HCT116 (cell line): ENCODE measurements at regions not wholly inside any gene's neighbourhood (a gene's known extent, or its start where the extent isn't known, plus 50 kb on each side); places are given as distances from the start of the nearest gene placed in this dataset.

Experiments used
- ATAC-seq: fragments of 200-7000 bp; cut with Tn5 transposase; 2 replicates; pipeline ENCODE4 v1.9.1; 2020; ENCODE audit warnings: mild to moderate bottlenecking, moderate library complexity
- BruUV-seq: library from RNA; stranded (reverse); fragments of 400-500 nt; replicated peaks from 2 replicates; lab custom pipeline; 2021; lab: Mats Ljungman, UMichigan
- CTCF ChIA-PET: fragments of 300-600 bp; sonication (Branson Sonifier 250); formaldehyde crosslinking; loops from one replicate; lab custom pipeline; 2021; ENCODE audit warnings: antibody characterized with exemption; lab: Charles Lee
- POLR2A ChIA-PET: fragments of 300-600, 350-600 bp; sonication (Branson Sonifier 250); formaldehyde crosslinking; loops from one replicate; lab custom pipeline; 2021; ENCODE audit warnings: antibody characterized with exemption; lab: Charles Lee
- RAD21 ChIA-PET, 2 experiments: fragments of 300-600 bp; sonication (Branson Sonifier 250); formaldehyde crosslinking; loops; one replicate each; lab custom pipeline; 2023; ENCODE audit warnings: low total read pairs in 2 of 2; ENCODE audit not compliant: uncharacterized antibody in 2 of 2, unreplicated experiment in 2 of 2, low non-redundant PET in 1 of 2; lab: Charles Lee
- DNase-seq: peaks from one replicate; pipeline ENCODE4 v3.0.0-alpha.2; 2010; ENCODE audit warnings: low read depth, low spot score
- H2AFZ ChIP-seq: fragments of 200-600 bp; shearing (Covaris generic), sonication (generic); 2 replicates; pipeline ENCODE4 v1.6.1; 2017; ENCODE audit warnings: low read depth, mixed run types, mixed read lengths, antibody characterized with exemption, low read length; ENCODE audit not compliant: poor library complexity, severe bottlenecking
- H3K27ac ChIP-seq: 2 replicates; pipeline ENCODE4 v1.5.1; 2012; ENCODE audit warnings: low read depth, low read length
- H3K27me3 ChIP-seq: fragments of 200-600 bp; sonication (generic); 2 replicates; pipeline ENCODE4 v1.6.1; 2016; ENCODE audit warnings: mixed run types, low read length, mixed read lengths; ENCODE audit not compliant: insufficient read depth
- H3K36me3 ChIP-seq, 2 experiments: fragments of 200-500 bp in 1 of 2; fragments of 200-600 bp in 1 of 2; sonication (Bioruptor generic) in 1 of 2; sonication (generic) in 1 of 2; 2 replicates each; pipeline versions ENCODE4 v1.5.1 to v1.6.1; 2014 to 2016; ENCODE audit warnings: low read length in 2 of 2, inconsistent platforms in 1 of 2, mixed read lengths in 1 of 2, mixed run types in 1 of 2; ENCODE audit not compliant: insufficient read depth in 2 of 2, control insufficient read depth in 1 of 2
- H3K4me1 ChIP-seq, 2 experiments: fragments of 200-600 bp in 1 of 2; sonication (generic) in 1 of 2; 2 replicates each; pipeline versions ENCODE4 v1.5.1 to v1.6.1; 2012 to 2017; ENCODE audit warnings: low read length in 2 of 2, inconsistent platforms in 1 of 2, mild to moderate bottlenecking in 1 of 2, mixed read lengths in 1 of 2, mixed run types in 1 of 2, moderate library complexity in 1 of 2; ENCODE audit not compliant: insufficient read depth in 2 of 2, control insufficient read depth in 1 of 2
- H3K4me2 ChIP-seq: fragments of 200-600 bp; sonication (generic); 2 replicates; pipeline ENCODE4 v1.6.1; 2017; ENCODE audit warnings: mixed run types, low read length, mixed read lengths
- H3K4me3 ChIP-seq, 2 experiments: fragments of 200-600 bp in 1 of 2; sonication (generic) in 1 of 2; replicated peaks in 1 of 2; 2 replicates each; pipeline ENCODE4 v1.5.1; 2011 to 2016; ENCODE audit warnings: low read length in 2 of 2, control low read depth in 1 of 2, low read depth in 1 of 2, mild to moderate bottlenecking in 1 of 2, mixed read lengths in 1 of 2, mixed run types in 1 of 2
- H3K79me2 ChIP-seq: fragments of 200-600 bp; sonication (generic); 2 replicates; pipeline ENCODE4 v1.6.1; 2017; ENCODE audit warnings: mild to moderate bottlenecking, mixed run types, low read length, moderate library complexity, mixed read lengths; ENCODE audit not compliant: insufficient read depth
- H3K9ac ChIP-seq: fragments of 200-600 bp; sonication (generic); 2 replicates; pipeline ENCODE4 v1.6.1; 2016; ENCODE audit warnings: low read length, mixed read lengths
- H3K9me2 ChIP-seq: fragments of 200-600 bp; sonication (generic), shearing (Covaris generic); 2 replicates; pipeline ENCODE4 v1.6.1; 2017; ENCODE audit warnings: mixed run types, mild to moderate bottlenecking, moderate library complexity; ENCODE audit not compliant: insufficient read depth
- H3K9me3 ChIP-seq, 2 experiments: fragments of 200-500 bp in 1 of 2; fragments of 200-600 bp in 1 of 2; sonication (Bioruptor generic) in 1 of 2; sonication (generic) in 1 of 2; 2 replicates each; pipeline ENCODE4 v1.6.1; 2014 to 2017; ENCODE audit warnings: low read length in 2 of 2, mixed read lengths in 2 of 2, inconsistent platforms in 1 of 2, low read depth in 1 of 2, mild to moderate bottlenecking in 1 of 2, mixed run types in 1 of 2, moderate library complexity in 1 of 2; ENCODE audit not compliant: control insufficient read depth in 1 of 2, insufficient read depth in 1 of 2
- H4K20me1 ChIP-seq: fragments of 200-600 bp; sonication (generic), shearing (Covaris generic); 2 replicates; pipeline ENCODE4 v1.6.1; 2017; ENCODE audit warnings: mixed run types, mild to moderate bottlenecking, moderate library complexity; ENCODE audit not compliant: insufficient read depth
- ATF3 ChIP-seq: IDR thresholded peaks from 2 replicates; pipeline ENCODE4 v1.6.1; 2012
- CBX3 ChIP-seq: IDR thresholded peaks from 2 replicates; pipeline ENCODE4 v1.6.1; 2012; ENCODE audit warnings: low read depth
- CEBPB ChIP-seq: IDR thresholded peaks from 2 replicates; pipeline ENCODE4 v1.6.1; 2012; ENCODE audit warnings: low read depth
- EGR1 ChIP-seq: IDR thresholded peaks from 2 replicates; pipeline ENCODE4 v1.6.1; 2012; ENCODE audit warnings: low read depth
- ELF1 ChIP-seq: IDR thresholded peaks from 2 replicates; pipeline ENCODE4 v1.6.1; 2012; ENCODE audit warnings: low read depth, borderline replicate concordance
- EZH2 ChIP-seq: fragments of 200-600 bp; sonication (generic); IDR thresholded peaks from 2 replicates; pipeline ENCODE4 v1.6.1; 2017; ENCODE audit warnings: antibody characterized with exemption, mixed run types
- EZH2phosphoT487 ChIP-seq: fragments of 200-600 bp; IDR thresholded peaks from 2 replicates; pipeline ENCODE4 v1.6.1; 2018; ENCODE audit warnings: antibody characterized with exemption, borderline replicate concordance
- FOSL1 ChIP-seq: IDR thresholded peaks from 2 replicates; pipeline ENCODE4 v1.6.1; 2012; ENCODE audit warnings: low read depth
- JUND ChIP-seq: IDR thresholded peaks from 2 replicates; pipeline ENCODE4 v1.6.1; 2012
- POLR2A ChIP-seq: IDR thresholded peaks from 2 replicates; pipeline ENCODE4 v1.7.0; 2011; ENCODE audit warnings: borderline replicate concordance; ENCODE audit not compliant: insufficient read depth, insufficient read length; ENCODE audit errors: extremely low read depth
- POLR2AphosphoS5 ChIP-seq: IDR thresholded peaks from 2 replicates; pipeline ENCODE4 v1.6.1; 2011; ENCODE audit warnings: mild to moderate bottlenecking, low read depth, low read length, moderate library complexity
- RAD21 ChIP-seq: IDR thresholded peaks from 2 replicates; pipeline ENCODE4 v1.6.1; 2012; ENCODE audit warnings: low read depth, mild to moderate bottlenecking
- REST ChIP-seq: IDR thresholded peaks from 2 replicates; pipeline ENCODE4 v1.6.1; 2012; ENCODE audit warnings: low read depth
- SIN3A ChIP-seq: IDR thresholded peaks from 2 replicates; pipeline ENCODE4 v1.6.1; 2012; ENCODE audit warnings: low read depth
- SP1 ChIP-seq: IDR thresholded peaks from 2 replicates; pipeline ENCODE4 v1.6.1; 2012; ENCODE audit warnings: low read depth
- SRF ChIP-seq: IDR thresholded peaks from 2 replicates; pipeline ENCODE4 v1.6.1; 2012; ENCODE audit warnings: low read depth
- TCF7L2 ChIP-seq: IDR thresholded peaks from 2 replicates; pipeline ENCODE4 v1.7.0; 2011; ENCODE audit warnings: borderline replicate concordance, inconsistent platforms; ENCODE audit not compliant: insufficient read depth, insufficient read length; ENCODE audit errors: extremely low read depth
- YY1 ChIP-seq: IDR thresholded peaks from 2 replicates; pipeline ENCODE4 v1.6.1; 2011; ENCODE audit warnings: low read length, low read depth, moderate library complexity, mild to moderate bottlenecking; ENCODE audit not compliant: insufficient replicate concordance; ENCODE audit errors: extremely low read depth
- ZFX ChIP-seq: fragments of 450-650 bp; IDR thresholded peaks from 2 replicates; pipeline ENCODE4 v1.6.1; 2017
- ZNF274 ChIP-seq: fragments of 200-500 bp; sonication (Bioruptor generic); IDR thresholded peaks from 2 replicates; pipeline ENCODE4 v1.6.1; 2014; ENCODE audit warnings: mild to moderate bottlenecking, low read depth, low read length, inconsistent platforms
- intact Hi-C: fragments of 100-400 bp; cut with micrococcal nuclease; formaldehyde crosslinking; loops from 2 replicates; pipeline ENCODE4 v1.10.0; 2022
- TF ChIP-seq, protein P1 (sequence below), 3 experiments: fragments of 200-600 bp in 1 of 3; sonication (generic) in 1 of 3; IDR thresholded peaks in 2 of 3; conservative IDR thresholded peaks in 1 of 3; 2 replicates each; pipeline ENCODE4 v1.5.1; 2012 to 2017; ENCODE audit warnings: low read depth in 2 of 3, low read length in 2 of 3, antibody characterized with exemption in 1 of 3, borderline replicate concordance in 1 of 3, control low read depth in 1 of 3, mild to moderate bottlenecking in 1 of 3, mixed read lengths in 1 of 3, mixed run types in 1 of 3, moderate library complexity in 1 of 3; ENCODE audit not compliant: insufficient read depth in 1 of 3
- TF ChIP-seq, protein P2 (sequence below): IDR thresholded peaks from 2 replicates; pipeline ENCODE4 v1.6.1; 2012

- DNase-seq, result peak; percentile 33
- ChIA-PET RAD21 (no interaction called here), CTCF (interaction anchor here (0.9 kb wide), 1 partner anchor 11 kb away, joined by 3 read pairs; no protein-coding TSS in a partner anchor), POLR2A (no interaction called here)
- no peak overlapping the region for H3K27ac ChIP-seq
- no peaks in the 10 kb centered on the region for H3K9me3 ChIP-seq
- H3K4me3 ChIP-seq, result no peak overlapping the region
- peak; percentile 72 for ATAC-seq
- H4K20me1 ChIP-seq, result no peaks in the 10 kb centered on the region
- peak overlapping the region; percentile 89 for H2AFZ ChIP-seq
- intact Hi-C loops, result no loop called here
- H3K27me3 ChIP-seq, result no peaks in the 10 kb centered on the region
- peaks cover 0 to 10% of the 10 kb centered on the region in 2 experiments; a peak in 2 of 4 replicates for H3K4me1 ChIP-seq
- no peaks in the 10 kb centered on the region for H3K9me2 ChIP-seq
- no peaks in the 10 kb centered on the region for H3K79me2 ChIP-seq
- H3K9ac ChIP-seq, result no peak overlapping the region
- H3K4me2 ChIP-seq, result peak overlapping the region; percentile 61
- no peaks in the 10 kb centered on the region for H3K36me3 ChIP-seq
- no TSS peak for BruUV-seq
- no peak for TF ChIP-seq REST
- TF ChIP-seq ELF1, result no peak
- TF ChIP-seq SRF, result no peak
- peak; percentile 65 for TF ChIP-seq CEBPB
- TF ChIP-seq ZFX, result no peak
- TF ChIP-seq ZNF274, result no peak
- no peak for TF ChIP-seq RAD21
- TF ChIP-seq EGR1, result no peak
- no peak for TF ChIP-seq SIN3A
- TF ChIP-seq POLR2AphosphoS5, result no peak
- TF ChIP-seq TCF7L2, result no peak
- peak; percentile 54 for TF ChIP-seq FOSL1
- TF ChIP-seq, protein P1, sequence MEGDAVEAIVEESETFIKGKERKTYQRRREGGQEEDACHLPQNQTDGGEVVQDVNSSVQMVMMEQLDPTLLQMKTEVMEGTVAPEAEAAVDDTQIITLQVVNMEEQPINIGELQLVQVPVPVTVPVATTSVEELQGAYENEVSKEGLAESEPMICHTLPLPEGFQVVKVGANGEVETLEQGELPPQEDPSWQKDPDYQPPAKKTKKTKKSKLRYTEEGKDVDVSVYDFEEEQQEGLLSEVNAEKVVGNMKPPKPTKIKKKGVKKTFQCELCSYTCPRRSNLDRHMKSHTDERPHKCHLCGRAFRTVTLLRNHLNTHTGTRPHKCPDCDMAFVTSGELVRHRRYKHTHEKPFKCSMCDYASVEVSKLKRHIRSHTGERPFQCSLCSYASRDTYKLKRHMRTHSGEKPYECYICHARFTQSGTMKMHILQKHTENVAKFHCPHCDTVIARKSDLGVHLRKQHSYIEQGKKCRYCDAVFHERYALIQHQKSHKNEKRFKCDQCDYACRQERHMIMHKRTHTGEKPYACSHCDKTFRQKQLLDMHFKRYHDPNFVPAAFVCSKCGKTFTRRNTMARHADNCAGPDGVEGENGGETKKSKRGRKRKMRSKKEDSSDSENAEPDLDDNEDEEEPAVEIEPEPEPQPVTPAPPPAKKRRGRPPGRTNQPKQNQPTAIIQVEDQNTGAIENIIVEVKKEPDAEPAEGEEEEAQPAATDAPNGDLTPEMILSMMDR (IDR thresholded peaks at IDR 0.05 in 2 of 3, conservative IDR thresholded peaks at IDR 0.05 in 1 of 3; ENCODE audit: borderline replicate concordance in 1 of 3, insufficient read depth in 1 of 3, low read depth in 2 of 3, low read length in 2 of 3), result no peak
- no peak for TF ChIP-seq EZH2phosphoT487
- no peak for TF ChIP-seq EZH2
- peak; percentile 34; the same call in 1 of the 2 replicates for TF ChIP-seq CBX3
- TF ChIP-seq, protein P2, sequence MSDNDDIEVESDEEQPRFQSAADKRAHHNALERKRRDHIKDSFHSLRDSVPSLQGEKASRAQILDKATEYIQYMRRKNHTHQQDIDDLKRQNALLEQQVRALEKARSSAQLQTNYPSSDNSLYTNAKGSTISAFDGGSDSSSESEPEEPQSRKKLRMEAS, result no peak
- TF ChIP-seq ATF3, result no peak
- TF ChIP-seq SP1, result no peak
- TF ChIP-seq POLR2A, result no peak
- peak; percentile 70 for TF ChIP-seq JUND
- no peak for TF ChIP-seq YY1
Observed at GRCh38 chr5:86979811-86980411, 287.8 kb upstream of the RASA1 start.
